Nephron (organoid): ENCODE measurements at regions not wholly inside any gene's neighbourhood (a gene's known extent, or its start where the extent isn't known, plus 50 kb on each side); places are given as distances from the start of the nearest gene placed in this dataset.
"Not testable (repeated sequence)": the region's sequence is repeated elsewhere in the genome, so short reads cannot be mapped to it uniquely, and the experiment has no call there.

Source experiments
- H3K27ac Mint-ChIP-seq, 3 experiments: 2 replicates each; pipeline ENCODE4 v1.8.0; 2020; ENCODE audit warnings: mixed read lengths in 3 of 3, mild to moderate bottlenecking in 2 of 3, moderate library complexity in 1 of 3
- H3K27me3 Mint-ChIP-seq: 2 replicates; pipeline ENCODE4 v1.8.0; 2021; ENCODE audit warnings: low read depth, mild to moderate bottlenecking, moderate library complexity, mixed read lengths
- H3K36me3 Mint-ChIP-seq: 2 replicates; pipeline ENCODE4 v1.8.0; 2020; ENCODE audit warnings: low read depth, mixed read lengths
- H3K4me1 Mint-ChIP-seq: 2 replicates; pipeline ENCODE4 v1.8.0; 2020; ENCODE audit warnings: mixed read lengths
- H3K4me3 Mint-ChIP-seq, 3 experiments: 2 replicates each; pipeline ENCODE4 v1.8.0; 2020; ENCODE audit warnings: mild to moderate bottlenecking in 3 of 3, mixed read lengths in 3 of 3, moderate library complexity in 2 of 3
- H3K9me3 Mint-ChIP-seq: 2 replicates; pipeline ENCODE4 v1.8.0; 2020; ENCODE audit warnings: mixed read lengths
- CTCF ChIP-seq, 3 experiments: fragments of 200-600 bp; sonication (generic); IDR thresholded peaks; one replicate each; pipeline ENCODE4 v1.5.0; 2021; ENCODE audit warnings: antibody characterized with exemption in 3 of 3; ENCODE audit not compliant: unreplicated experiment in 3 of 3

GRCh38 chr5:42315214-42315613, 108.0 kb upstream of the GHR start:
- Mint-ChIP-seq H3K4me3 (no peak overlapping the region), H3K27ac (no peak overlapping the region), H3K9me3 (peaks cover 10% of the 10 kb centered on the region), H3K4me1 (no peaks in the 10 kb centered on the region), H3K36me3 (no peaks in the 10 kb centered on the region), H3K27me3 (no peaks in the 10 kb centered on the region)
- no peak for TF ChIP-seq CTCF (IDR thresholded peaks at IDR 0.05; ENCODE audit: unreplicated experiment in 3 of 3)

- no peaks in the 10 kb centered on the region for H3K4me1 Mint-ChIP-seq
- H3K9me3 Mint-ChIP-seq, result peaks cover 18% of the 10 kb centered on the region
- TF ChIP-seq CTCF (IDR thresholded peaks at IDR 0.05; ENCODE audit: unreplicated experiment in 3 of 3), result no peak
- H3K4me3 Mint-ChIP-seq, result no peak overlapping the region
- H3K27ac Mint-ChIP-seq, result no peak overlapping the region
- H3K27me3 Mint-ChIP-seq, result no peaks in the 10 kb centered on the region
- no peaks in the 10 kb centered on the region for H3K36me3 Mint-ChIP-seq
Observed at GRCh38 chr5:42317575-42317974, 105.7 kb upstream of the GHR start.

- not testable (repeated sequence) for H3K4me1 Mint-ChIP-seq, H3K4me3 Mint-ChIP-seq, H3K36me3 Mint-ChIP-seq, H3K27me3 Mint-ChIP-seq, H3K27ac Mint-ChIP-seq
- H3K9me3 Mint-ChIP-seq, result peaks cover 18% of the 10 kb centered on the region
Observed at GRCh38 chr5:42319546-42319945, 103.7 kb upstream of the GHR start.

GRCh38 chr5:42321785-42322184, 101.5 kb upstream of the GHR start:
- TF ChIP-seq CTCF (IDR thresholded peaks at IDR 0.05; ENCODE audit: unreplicated experiment in 3 of 3), result no peak

GRCh38 chr5:42337143-42337542, 86.1 kb upstream of the GHR start:
- H3K27me3 Mint-ChIP-seq, result no peaks in the 10 kb centered on the region
- no peak for TF ChIP-seq CTCF (IDR thresholded peaks at IDR 0.05; ENCODE audit: unreplicated experiment in 3 of 3)
- H3K4me3 Mint-ChIP-seq, result no peak overlapping the region
- H3K4me1 Mint-ChIP-seq, result no peaks in the 10 kb centered on the region
- no peak overlapping the region for H3K27ac Mint-ChIP-seq
- H3K9me3 Mint-ChIP-seq, result peaks cover 32% of the 10 kb centered on the region
- H3K36me3 Mint-ChIP-seq, result no peaks in the 10 kb centered on the region

More at GRCh38 chr5:42321785-42322184, 101.5 kb upstream of the GHR start:
- Mint-ChIP-seq H3K9me3 (peaks cover 18% of the 10 kb centered on the region), H3K36me3 (no peaks in the 10 kb centered on the region), H3K27me3 (no peaks in the 10 kb centered on the region), H3K4me1 (no peaks in the 10 kb centered on the region), H3K27ac (peak overlapping the region; percentile 55 to 92 (median 61)), H3K4me3 (no peak overlapping the region)

GRCh38 chr5:42337607-42338006, 85.6 kb upstream of the GHR start:
- TF ChIP-seq CTCF (IDR thresholded peaks at IDR 0.05; ENCODE audit: unreplicated experiment in 3 of 3), result no peak
- Mint-ChIP-seq H3K36me3 (no peaks in the 10 kb centered on the region), H3K4me3 (no peak overlapping the region), H3K9me3 (peaks cover 32% of the 10 kb centered on the region), H3K27me3 (no peaks in the 10 kb centered on the region), H3K4me1 (no peaks in the 10 kb centered on the region), H3K27ac (no peak overlapping the region)
